Bronchial epithelial cell (primary cell): ENCODE measurements at regions not wholly inside any gene's neighbourhood (a gene's known extent, or its start where the extent isn't known, plus 50 kb on each side); places are given as distances from the start of the nearest gene placed in this dataset.

Source experiments
- DNase-seq: peaks from one replicate; pipeline ENCODE4 v3.0.0-alpha.2; 2010; ENCODE audit warnings: low read depth
- FAIRE-seq: peaks from 2 replicates; lab custom pipeline; 2011; peaks lifted over from hg19 to GRCh38; lab: Jason Lieb, UNC
- H3K27me3 ChIP-seq: 2 replicates; pipeline ENCODE4 v1.5.1; 2011; ENCODE audit warnings: low read length; ENCODE audit not compliant: control insufficient read depth, insufficient read depth
- H3K36me3 ChIP-seq: 2 replicates; pipeline ENCODE4 v1.5.1; 2011; ENCODE audit warnings: low read length; ENCODE audit not compliant: control insufficient read depth, insufficient read depth
- H3K4me3 ChIP-seq: 2 replicates; pipeline ENCODE4 v1.5.1; 2011; ENCODE audit warnings: mild to moderate bottlenecking, low read depth, low read length, control low read depth
- TF ChIP-seq, protein P1 (sequence below): IDR thresholded peaks from 2 replicates; pipeline ENCODE4 v1.5.1; 2011; ENCODE audit warnings: mild to moderate bottlenecking, moderate library complexity, low read length, control low read depth, inconsistent platforms; ENCODE audit not compliant: insufficient read depth, severe bottlenecking

- DNase-seq: no peak
- FAIRE-seq: no peak
- TF ChIP-seq, protein P1, sequence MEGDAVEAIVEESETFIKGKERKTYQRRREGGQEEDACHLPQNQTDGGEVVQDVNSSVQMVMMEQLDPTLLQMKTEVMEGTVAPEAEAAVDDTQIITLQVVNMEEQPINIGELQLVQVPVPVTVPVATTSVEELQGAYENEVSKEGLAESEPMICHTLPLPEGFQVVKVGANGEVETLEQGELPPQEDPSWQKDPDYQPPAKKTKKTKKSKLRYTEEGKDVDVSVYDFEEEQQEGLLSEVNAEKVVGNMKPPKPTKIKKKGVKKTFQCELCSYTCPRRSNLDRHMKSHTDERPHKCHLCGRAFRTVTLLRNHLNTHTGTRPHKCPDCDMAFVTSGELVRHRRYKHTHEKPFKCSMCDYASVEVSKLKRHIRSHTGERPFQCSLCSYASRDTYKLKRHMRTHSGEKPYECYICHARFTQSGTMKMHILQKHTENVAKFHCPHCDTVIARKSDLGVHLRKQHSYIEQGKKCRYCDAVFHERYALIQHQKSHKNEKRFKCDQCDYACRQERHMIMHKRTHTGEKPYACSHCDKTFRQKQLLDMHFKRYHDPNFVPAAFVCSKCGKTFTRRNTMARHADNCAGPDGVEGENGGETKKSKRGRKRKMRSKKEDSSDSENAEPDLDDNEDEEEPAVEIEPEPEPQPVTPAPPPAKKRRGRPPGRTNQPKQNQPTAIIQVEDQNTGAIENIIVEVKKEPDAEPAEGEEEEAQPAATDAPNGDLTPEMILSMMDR: no peak
- Histone ChIP-seq H3K36me3 (no peaks in the 10 kb centered on the region), H3K27me3 (no peaks in the 10 kb centered on the region), H3K4me3 (no peak overlapping the region)
Measured at GRCh38 chr15:25987638-25988037, 124.5 kb upstream of the ATP10A start.

DNA sequence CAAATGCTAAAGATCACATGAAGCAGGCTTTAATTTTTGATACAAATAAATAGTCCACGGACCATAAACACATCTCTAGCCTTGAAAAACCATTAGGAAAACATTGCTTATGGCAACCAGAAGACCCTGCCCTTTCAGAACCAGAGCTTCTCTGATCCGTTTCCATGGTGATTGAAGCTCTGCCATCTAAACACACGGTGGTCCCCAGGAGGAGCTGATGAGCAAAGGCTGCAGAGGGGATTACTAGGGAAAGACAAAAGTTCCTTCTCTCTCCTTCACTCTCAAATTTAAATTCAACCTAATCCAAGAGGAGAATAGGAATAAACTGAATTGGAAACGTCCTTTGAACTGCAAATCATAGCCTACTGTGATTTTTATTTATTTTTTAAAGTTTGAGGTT lies 122.0 kb upstream of the ATP10A start:
- no peak overlapping the region for H3K4me3 ChIP-seq
- FAIRE-seq: no peak

GRCh38 chr15:25982736-25983135 lies 119.6 kb upstream of the ATP10A start:
- no peak for FAIRE-seq
- TF ChIP-seq, protein P1: no peak
- Histone ChIP-seq H3K27me3 (no peaks in the 10 kb centered on the region), H3K36me3 (no peaks in the 10 kb centered on the region), H3K4me3 (no peak overlapping the region)
- DNase-seq: no peak

More for the DNA sequence above, 122.0 kb upstream of the ATP10A start:
- Histone ChIP-seq H3K27me3 (no peaks in the 10 kb centered on the region), H3K36me3 (no peaks in the 10 kb centered on the region)
- DNase-seq: no peak
- TF ChIP-seq, protein P1: no peak

- no peak overlapping the region for H3K4me3 ChIP-seq
- no peaks in the 10 kb centered on the region for H3K36me3 ChIP-seq
- TF ChIP-seq, protein P1: no peak
- no peak for DNase-seq
- no peak for FAIRE-seq
- H3K27me3 ChIP-seq: no peaks in the 10 kb centered on the region
Measured at GRCh38 chr15:25981114-25981513, 118.0 kb upstream of the ATP10A start.

DNA sequence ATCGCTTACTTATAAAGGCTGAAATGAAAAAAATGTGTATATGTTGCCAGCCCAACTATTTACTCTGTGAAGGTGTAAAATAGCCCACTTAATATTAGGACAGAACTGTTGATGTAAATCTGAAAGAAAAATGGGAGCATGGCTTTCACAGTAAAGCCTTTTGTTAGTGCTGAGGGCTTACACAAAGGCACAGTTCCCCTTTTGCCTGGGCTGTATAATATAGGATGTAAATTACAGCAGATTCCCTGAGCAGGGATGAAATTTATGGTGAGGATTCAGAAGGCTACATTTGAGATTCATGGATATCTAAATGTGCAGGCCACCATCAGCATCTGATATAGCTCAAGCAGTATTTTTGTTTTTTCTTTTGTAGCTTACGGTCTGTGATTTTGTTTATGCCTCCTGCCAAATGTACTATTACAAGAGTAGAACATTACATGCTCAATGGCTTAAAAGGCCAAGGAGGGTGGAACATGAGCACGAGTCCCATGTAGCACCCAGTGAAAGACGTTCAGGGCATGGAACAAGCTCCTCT lies 109.1 kb upstream of the ATP10A start:
- H3K27me3 ChIP-seq: no peaks in the 10 kb centered on the region
- TF ChIP-seq, protein P1: no peak
- DNase-seq: no peak
- no peak overlapping the region for H3K4me3 ChIP-seq
- FAIRE-seq: no peak
- no peaks in the 10 kb centered on the region for H3K36me3 ChIP-seq

DNA sequence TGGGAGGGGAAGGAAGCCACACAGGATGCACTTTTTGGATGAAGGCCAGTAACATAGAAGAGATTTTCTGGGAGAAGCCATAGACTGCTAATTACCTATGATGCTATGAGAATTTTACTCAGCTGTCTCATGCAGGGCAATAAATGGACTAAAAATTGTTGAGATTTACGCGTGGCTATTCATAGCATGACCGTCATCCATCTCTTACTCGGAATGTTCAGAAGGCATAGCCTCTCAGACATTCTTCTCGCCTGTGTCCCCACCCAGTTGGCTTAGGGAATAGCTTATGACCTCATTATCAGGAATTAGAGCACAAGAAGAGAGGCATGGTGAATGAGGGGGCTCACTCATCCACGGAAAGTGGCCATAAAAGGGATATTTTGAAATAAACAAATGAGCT lies 107.9 kb upstream of the ATP10A start:
- Histone ChIP-seq H3K4me3 (no peak overlapping the region), H3K27me3 (no peaks in the 10 kb centered on the region), H3K36me3 (no peaks in the 10 kb centered on the region)
- DNase-seq: no peak
- no peak for FAIRE-seq
- TF ChIP-seq, protein P1: no peak
